Endodermal cell (in vitro differentiated cells): ENCODE measurements at regions not wholly inside any gene's neighbourhood (a gene's known extent, or its start where the extent isn't known, plus 50 kb on each side); places are given as distances from the start of the nearest gene placed in this dataset.

Source experiments
- DNase-seq: peaks from one replicate; pipeline ENCODE4 v3.0.0-alpha.2; 2017
- H3K27ac ChIP-seq: 2 replicates; pipeline ENCODE4 v1.5.1; 2013; ENCODE audit warnings: mild to moderate bottlenecking, low read depth, low read length, moderate library complexity
- H3K27me3 ChIP-seq: 2 replicates; pipeline ENCODE4 v1.6.1; 2013; ENCODE audit warnings: mild to moderate bottlenecking, low read length, moderate library complexity; ENCODE audit not compliant: insufficient read depth, control insufficient read depth, poor library complexity, severe bottlenecking
- H3K36me3 ChIP-seq: 2 replicates; pipeline ENCODE4 v1.7.0; 2013; ENCODE audit warnings: mild to moderate bottlenecking, low read length, moderate library complexity; ENCODE audit not compliant: control insufficient read depth, insufficient read depth
- H3K4me1 ChIP-seq: one replicate; pipeline ENCODE4 v1.7.0; 2013; ENCODE audit warnings: low read length; ENCODE audit not compliant: control insufficient read depth, insufficient read depth
- H3K4me3 ChIP-seq: 2 replicates; pipeline ENCODE4 v1.5.1; 2013; ENCODE audit warnings: mild to moderate bottlenecking, low read length, moderate library complexity
- H3K9ac ChIP-seq: 2 replicates; pipeline ENCODE4 v1.6.1; 2013; ENCODE audit warnings: mild to moderate bottlenecking, low read length, moderate library complexity; ENCODE audit not compliant: poor library complexity, severe bottlenecking; ENCODE audit errors: extremely low read depth
- H3K9me3 ChIP-seq: 2 replicates; pipeline ENCODE4 v1.6.1; 2013; ENCODE audit warnings: mild to moderate bottlenecking, low read length, moderate library complexity; ENCODE audit not compliant: control insufficient read depth
- H3K27ac Mint-ChIP-seq: 2 replicates; pipeline ENCODE4 v1.8.0; 2020; ENCODE audit warnings: mixed read lengths
- H3K27me3 Mint-ChIP-seq: 2 replicates; pipeline ENCODE4 v1.8.0; 2021; ENCODE audit warnings: mild to moderate bottlenecking, mixed read lengths; ENCODE audit not compliant: insufficient read depth
- H3K36me3 Mint-ChIP-seq: 2 replicates; pipeline ENCODE4 v1.8.0; 2020; ENCODE audit warnings: low read depth, mixed read lengths
- H3K4me1 Mint-ChIP-seq: 2 replicates; pipeline ENCODE4 v1.8.0; 2020; ENCODE audit warnings: mixed read lengths
- H3K4me3 Mint-ChIP-seq: 2 replicates; pipeline ENCODE4 v1.8.0; 2020; ENCODE audit warnings: mild to moderate bottlenecking, moderate library complexity, mixed read lengths
- H3K9me3 Mint-ChIP-seq: 2 replicates; pipeline ENCODE4 v1.8.0; 2020; ENCODE audit warnings: mild to moderate bottlenecking, mixed read lengths
- CTCF ChIP-seq: fragments of 200-600 bp; sonication (generic); conservative IDR thresholded peaks from 2 replicates; pipeline ENCODE4 v1.5.0; 2021; ENCODE audit warnings: antibody characterized with exemption, mild to moderate bottlenecking
- WGBS, 2 experiments: methylation state at CpG; one replicate each; pipeline versions ENCODE4 v1.1.5 to v1.1.7; 2013; ENCODE audit warnings: missing lambda C conversion rate in 2 of 2, mixed read lengths in 1 of 2; ENCODE audit not compliant: insufficient coverage in 1 of 2, insufficient read length in 1 of 2; 5-methylcytosine and 5-hydroxymethylcytosine counted together

- H3K27me3 Mint-ChIP-seq, result no peaks in the 10 kb centered on the region
- 95% methylated on average over 5 of the region's 5 CpGs; no CpG with 5 or more reads in 1 of the 2 experiments for WGBS, 2 experiments
- Histone ChIP-seq H3K9me3 (no peaks in the 10 kb centered on the region), H3K27me3 (no peaks in the 10 kb centered on the region), H3K36me3 (no peaks in the 10 kb centered on the region), H3K4me3 (no peak overlapping the region), H3K27ac (no peak overlapping the region), H3K4me1 (no peaks in the 10 kb centered on the region), H3K9ac (no peak overlapping the region)
- H3K36me3 Mint-ChIP-seq, result no peaks in the 10 kb centered on the region
- no peak overlapping the region for H3K4me3 Mint-ChIP-seq
- H3K9me3 Mint-ChIP-seq, result no peaks in the 10 kb centered on the region
- H3K27ac Mint-ChIP-seq, result no peak overlapping the region
- no peaks in the 10 kb centered on the region for H3K4me1 Mint-ChIP-seq
- DNase-seq, result no peak
- TF ChIP-seq CTCF, result no peak
Observed at GRCh38 chr5:25064306-25064705, 419.5 kb upstream of the CDH10 start.

GRCh38 chr5:25060575-25060974 lies 415.8 kb upstream of the CDH10 start:
- 100% methylated on average over 1 of the region's 2 CpGs for WGBS, 2 experiments
- H3K4me3 Mint-ChIP-seq, result no peak overlapping the region
- H3K4me1 Mint-ChIP-seq, result peaks cover 3% of the 10 kb centered on the region

GRCh38 chr5:25056836-25057235 lies 412.1 kb upstream of the CDH10 start:
- H3K36me3 Mint-ChIP-seq, result no peaks in the 10 kb centered on the region
- no peak overlapping the region for H3K27ac Mint-ChIP-seq
- H3K27me3 Mint-ChIP-seq, result no peaks in the 10 kb centered on the region
- H3K9me3 ChIP-seq, result no peaks in the 10 kb centered on the region
- H3K4me1 Mint-ChIP-seq, result peaks cover 3% of the 10 kb centered on the region
- no peak overlapping the region for H3K4me3 ChIP-seq
- H3K4me3 Mint-ChIP-seq, result no peak overlapping the region
- no peaks in the 10 kb centered on the region for H3K4me1 ChIP-seq
- H3K27ac ChIP-seq, result no peak overlapping the region
- H3K36me3 ChIP-seq, result no peaks in the 10 kb centered on the region
- H3K27me3 ChIP-seq, result no peaks in the 10 kb centered on the region
- DNase-seq, result no peak
- H3K9ac ChIP-seq, result no peak overlapping the region
- no peaks in the 10 kb centered on the region for H3K9me3 Mint-ChIP-seq
- TF ChIP-seq CTCF, result no peak

More at GRCh38 chr5:25060575-25060974, 415.8 kb upstream of the CDH10 start:
- no peak for DNase-seq
- H3K36me3 ChIP-seq, result no peaks in the 10 kb centered on the region
- H3K9ac ChIP-seq, result no peak overlapping the region
- Mint-ChIP-seq H3K27ac (no peak overlapping the region), H3K36me3 (no peaks in the 10 kb centered on the region), H3K9me3 (no peaks in the 10 kb centered on the region), H3K27me3 (no peaks in the 10 kb centered on the region)
- no peaks in the 10 kb centered on the region for H3K4me1 ChIP-seq
- no peaks in the 10 kb centered on the region for H3K9me3 ChIP-seq
- no peak overlapping the region for H3K27ac ChIP-seq
- H3K27me3 ChIP-seq, result no peaks in the 10 kb centered on the region
- H3K4me3 ChIP-seq, result no peak overlapping the region
- no peak for TF ChIP-seq CTCF
